HG02938 (cell line): ENCODE measurements at regions not wholly inside any gene's neighbourhood (a gene's known extent, or its start where the extent isn't known, plus 50 kb on each side); places are given as distances from the start of the nearest gene placed in this dataset.

ENCODE experiments used
- ATAC-seq: cut with Tn5 transposase; IDR thresholded peaks from one replicate; pipeline ENCODE4 v1.9.1; 2021; ENCODE audit warnings: mild to moderate bottlenecking, moderate library complexity; ENCODE audit not compliant: unreplicated experiment

DNA sequence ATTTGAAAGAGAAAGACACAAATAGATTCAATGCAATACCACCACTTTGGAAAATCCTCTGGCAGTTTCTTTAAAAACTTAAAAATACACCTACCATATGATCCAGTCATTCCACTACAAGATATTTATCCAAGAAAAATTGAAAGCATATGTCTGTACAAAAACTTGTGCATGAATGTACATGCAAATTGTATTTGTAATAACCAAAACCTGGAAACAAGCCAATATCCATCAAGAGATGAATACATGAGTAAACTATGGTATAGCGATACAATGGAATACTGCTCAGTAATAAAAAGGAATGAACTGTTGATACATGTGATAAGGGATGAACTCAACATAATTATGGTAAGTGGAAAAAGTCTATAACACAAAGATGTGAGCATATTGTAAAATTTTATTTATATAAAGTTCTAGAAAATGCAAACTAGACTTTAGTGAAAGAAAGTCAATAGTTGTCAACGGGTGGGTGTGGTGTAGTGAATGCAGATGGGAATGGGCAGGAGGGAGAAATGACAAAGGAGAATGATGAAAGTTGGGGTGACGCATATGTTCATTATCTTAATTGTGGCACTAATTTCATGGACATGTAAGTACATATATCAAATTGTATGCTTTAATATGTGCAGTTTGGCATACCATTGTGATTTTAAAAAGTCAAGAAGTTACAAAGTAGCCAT is 347.5 kb downstream of the SAMD5 start:
- ATAC-seq = no peak

DNA sequence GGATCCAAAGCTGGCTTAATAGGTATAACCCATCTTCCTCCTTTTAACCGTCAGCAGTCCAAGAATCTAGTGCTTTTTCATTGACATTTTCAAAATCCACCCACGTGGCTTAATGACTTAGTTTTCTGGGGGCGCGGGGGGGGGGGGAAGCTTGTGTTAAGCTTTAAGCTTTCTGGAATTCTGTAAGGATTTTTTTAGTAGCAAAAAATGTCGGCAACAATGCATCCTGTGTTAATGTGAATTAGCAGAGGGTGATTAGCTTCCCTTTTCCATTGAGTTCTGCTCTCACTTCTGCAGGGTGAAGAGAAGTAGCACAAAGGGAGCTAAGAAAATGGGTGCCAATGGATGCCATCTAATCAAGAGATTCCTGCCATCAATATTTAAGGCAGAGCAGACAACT is 348.2 kb downstream of the SAMD5 start:
- no peak for ATAC-seq

DNA sequence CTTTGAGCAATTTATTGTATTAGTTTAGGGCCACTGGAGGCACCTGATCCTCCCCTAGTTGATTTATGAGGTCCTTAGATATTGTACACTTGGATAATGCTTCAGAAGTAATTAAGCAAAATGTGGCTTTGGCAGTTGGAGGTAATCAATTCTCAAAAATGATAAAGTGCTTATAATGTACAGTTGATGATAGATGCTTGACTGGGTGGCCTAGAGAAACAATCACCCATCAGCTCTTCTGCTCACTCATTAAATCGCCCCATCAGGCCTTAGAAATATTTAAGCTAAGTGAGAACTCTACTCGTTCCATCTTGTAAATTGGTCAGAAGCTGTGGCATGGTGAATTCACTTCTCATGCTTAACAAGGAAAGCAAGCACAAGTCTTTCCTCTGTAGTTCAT is 349.9 kb downstream of the SAMD5 start:
- ATAC-seq = no peak

DNA sequence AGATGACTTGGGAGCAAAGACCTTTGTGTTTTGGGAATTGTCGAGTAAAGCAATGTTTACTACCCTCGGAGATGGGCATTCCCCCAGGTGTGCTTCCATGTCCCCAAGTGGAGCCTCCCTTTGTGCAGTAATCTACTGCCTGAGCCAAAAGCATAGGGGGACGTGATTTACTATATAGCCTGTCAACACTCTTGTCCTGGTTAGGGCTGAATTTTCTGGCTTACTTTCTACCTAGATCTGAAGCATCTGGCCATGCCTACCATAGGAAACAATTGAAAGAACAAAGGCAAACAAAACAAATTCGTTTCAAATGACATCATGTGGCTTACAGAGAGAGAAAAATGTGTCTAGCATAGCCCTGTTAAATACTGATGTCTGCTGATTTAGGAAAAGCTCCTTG is 350.6 kb downstream of the SAMD5 start:
- no peak for ATAC-seq

DNA sequence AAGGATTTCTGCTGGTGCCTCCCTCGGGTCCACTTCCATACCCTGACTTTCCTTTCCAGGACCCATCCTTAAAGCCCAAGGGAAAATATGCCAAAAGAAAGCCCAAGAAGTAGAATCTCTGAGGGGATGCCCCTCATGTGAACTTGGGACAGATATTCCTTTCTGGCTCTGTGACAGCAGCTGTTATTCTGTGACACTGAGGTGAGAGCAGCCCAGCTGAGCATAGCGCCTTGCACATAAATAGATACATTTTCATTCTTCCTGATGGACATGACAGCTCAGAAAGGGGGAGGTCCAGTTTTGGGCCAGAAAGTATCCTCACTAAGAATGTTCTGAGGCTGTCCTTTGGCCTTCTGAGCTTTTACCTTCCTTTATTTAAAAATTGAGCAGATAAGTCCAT is 353.2 kb downstream of the SAMD5 start:
- ATAC-seq = no peak

DNA sequence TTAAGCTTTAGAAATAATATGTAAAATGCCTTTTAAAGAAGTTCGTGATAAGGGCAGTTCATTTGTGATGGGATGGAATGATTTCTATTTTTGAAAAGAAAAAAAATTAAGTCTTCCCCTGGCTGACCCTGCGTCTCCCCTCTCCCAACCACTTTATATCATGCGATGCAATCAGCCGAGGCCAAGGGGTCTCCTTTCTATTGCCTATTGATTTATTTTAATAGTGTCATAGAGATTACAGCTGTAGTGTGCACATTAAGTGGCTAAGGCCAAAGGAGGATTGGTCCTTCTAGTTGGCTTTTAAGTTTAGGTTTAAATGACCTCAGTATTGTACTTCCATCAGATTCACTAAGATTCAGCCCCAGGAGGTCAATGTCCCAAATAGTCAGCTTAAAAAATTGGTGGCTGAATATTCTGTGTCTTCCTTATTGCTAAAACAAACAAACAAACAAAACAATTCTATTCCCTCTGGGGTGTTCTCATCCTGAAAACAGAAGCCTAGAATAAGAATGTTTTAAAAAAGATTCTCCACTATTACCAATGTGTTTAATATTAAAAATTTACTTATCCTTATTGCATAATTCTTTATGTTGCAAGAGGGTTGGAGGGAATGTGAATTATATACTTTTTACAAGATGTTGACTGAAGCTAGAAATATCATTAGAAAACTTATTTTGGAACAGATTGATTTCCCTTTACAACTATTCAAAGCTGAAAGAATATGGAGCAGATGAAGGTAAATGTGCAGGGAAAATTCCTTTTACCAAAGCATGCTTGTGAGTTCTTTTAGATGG is 359.1 kb downstream of the SAMD5 start:
- no peak for ATAC-seq

DNA sequence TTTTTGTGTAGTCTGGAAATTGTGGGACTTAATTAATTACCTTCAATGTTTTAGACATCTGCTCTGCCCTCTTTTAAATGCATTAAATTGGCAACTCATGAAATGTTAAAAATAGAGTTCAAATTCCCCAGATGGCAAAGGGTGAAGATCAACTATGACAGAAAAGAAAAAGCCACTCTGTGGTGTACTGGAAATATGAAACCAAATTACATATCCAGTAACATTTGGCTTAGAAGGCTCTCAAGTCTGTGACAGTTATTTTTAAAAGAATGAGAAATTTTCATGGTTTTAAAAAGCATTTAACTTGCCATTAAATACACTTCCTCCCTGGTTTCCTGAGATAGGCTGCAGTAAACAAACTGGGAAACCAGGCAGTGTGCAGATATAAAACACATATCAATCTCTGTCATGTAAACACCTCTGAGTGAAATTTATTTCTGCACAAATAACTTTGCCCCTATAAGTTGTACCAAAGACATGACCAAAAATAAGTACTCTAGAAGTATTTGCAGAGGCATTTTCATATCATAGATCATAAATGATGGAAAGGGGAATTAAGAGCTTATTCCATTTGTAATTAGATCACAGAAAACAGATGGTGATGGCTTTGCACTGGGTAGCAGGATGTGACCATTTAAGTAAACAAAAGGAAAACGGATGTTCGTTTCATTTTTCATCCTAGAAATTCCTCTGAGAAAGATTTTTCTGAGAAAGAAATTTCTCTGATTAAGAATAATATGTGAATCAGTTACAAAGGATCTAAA is 360.1 kb downstream of the SAMD5 start:
- ATAC-seq = no peak

DNA sequence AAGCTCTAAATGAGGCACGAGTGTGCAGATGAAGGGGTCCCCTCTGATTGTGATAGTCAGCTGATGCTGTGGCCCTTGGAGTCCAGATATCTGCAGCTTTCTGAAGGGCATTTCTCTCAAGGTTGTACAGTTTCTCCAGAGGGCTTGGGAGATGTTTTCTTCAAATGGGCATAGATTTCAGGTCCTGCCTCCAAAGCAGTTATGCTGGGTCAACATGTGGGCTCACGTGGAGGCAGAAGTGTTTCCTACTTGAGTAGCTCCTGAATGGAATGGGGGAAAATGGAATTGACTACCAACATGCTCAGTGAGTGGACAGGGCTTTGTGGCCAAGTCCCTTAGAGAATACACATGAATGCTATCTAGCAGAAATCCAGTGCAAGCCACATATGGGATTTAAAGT is 360.7 kb downstream of the SAMD5 start:
- ATAC-seq = no peak

DNA sequence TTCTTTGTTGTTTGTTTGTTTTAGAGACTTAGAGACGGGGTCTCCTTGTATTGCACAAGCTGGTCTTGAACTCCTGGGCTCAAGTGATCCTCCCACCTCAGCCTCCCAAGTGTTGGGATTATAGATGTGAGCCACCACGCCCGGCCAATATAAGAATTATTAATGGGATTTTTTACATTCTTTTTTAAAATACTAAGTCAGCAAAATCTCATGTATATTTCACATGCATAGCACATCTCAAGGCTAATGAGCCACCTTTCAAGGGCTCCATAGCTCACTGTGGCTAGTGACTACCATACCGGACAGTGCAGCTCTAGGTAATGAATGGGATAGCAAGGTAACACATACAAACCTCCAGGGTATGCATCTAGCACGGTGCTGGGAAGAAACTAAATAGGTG is 361.4 kb downstream of the SAMD5 start:
- ATAC-seq = no peak

DNA sequence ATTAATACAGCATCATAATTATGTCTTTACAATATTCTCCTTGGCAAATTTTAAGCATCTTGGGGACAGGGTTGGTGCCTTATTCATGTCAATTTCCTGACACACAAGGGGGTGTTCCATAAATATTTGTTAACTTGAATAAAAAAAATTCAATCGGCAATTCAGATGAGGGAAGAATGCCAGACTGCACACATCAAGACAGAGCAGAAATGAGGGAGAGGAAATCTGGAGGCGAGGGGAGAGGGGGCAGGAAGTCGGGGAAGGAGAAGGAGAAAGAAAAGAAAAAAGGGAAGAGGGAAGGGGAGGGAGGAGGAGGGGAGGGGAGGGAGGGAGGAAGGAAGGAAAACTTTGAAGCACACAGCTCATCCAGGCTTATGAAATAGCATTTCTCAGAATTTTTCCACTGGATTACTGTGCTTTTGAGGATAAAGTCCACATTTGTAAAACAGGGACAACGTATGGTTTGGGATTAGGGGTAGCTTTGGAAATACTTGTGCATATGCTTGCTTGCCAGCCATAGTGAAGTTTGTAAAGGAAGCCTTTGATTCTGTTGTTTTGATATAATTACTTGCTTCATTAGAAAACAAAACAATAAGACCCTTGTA is 362.1 kb downstream of the SAMD5 start:
- no peak for ATAC-seq

DNA sequence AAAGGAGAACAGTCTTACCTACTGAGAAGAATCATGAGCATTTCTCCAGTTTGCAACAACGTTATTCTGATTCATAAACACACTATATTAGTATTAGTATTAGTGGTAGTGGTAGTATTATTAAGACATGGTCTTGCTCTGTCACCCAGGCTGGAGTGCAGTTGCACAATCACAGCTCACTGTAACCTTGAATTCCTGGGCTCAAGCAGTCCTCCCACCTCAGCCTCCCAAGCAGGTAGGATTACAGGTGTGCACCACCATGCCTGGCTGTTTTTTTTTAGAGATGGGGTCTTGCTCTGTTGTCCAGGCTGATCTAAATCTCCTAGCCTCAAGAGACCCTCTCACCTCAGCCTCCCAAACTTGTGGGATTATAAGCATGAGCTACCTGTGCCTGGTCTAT is 363.5 kb downstream of the SAMD5 start:
- ATAC-seq = no peak

DNA sequence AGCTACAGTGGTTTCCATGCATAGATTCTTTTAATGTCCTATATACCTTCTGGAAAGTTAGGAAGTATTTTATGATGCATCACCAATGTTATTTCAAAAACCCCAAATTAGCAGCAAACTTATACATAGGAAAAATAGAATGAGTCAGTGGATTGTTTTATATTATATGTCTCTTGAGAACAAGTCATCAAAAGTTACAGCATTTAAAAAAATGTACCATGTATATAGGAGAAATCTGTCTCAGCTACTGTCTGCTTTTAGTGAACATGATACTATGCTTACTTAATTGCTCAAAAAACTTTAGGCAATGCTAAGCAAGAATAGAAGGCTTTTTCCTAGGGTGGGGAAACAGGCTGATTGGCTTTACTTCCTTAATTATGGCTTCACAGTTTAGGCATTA is 365.3 kb downstream of the SAMD5 start:
- ATAC-seq = no peak

DNA sequence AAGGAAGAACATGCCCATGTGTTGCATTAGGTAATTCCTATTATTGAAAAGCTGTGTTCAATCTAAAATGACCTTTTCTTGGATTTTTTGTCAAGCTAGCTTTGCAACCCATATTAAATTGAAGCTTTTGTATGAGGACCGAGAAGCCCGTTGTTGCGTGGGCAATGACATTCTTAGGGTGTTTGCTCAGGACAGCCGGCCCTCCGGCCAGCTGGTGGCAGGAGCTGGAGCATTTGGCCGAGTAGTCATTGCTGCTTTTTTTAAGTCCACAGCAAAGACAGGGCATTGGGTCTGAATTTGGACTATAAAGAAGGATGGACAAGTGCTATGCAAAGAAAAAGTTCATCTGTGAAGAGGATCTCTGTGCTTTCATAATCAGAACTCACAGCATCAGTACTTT is 365.8 kb downstream of the SAMD5 start:
- ATAC-seq = no peak

DNA sequence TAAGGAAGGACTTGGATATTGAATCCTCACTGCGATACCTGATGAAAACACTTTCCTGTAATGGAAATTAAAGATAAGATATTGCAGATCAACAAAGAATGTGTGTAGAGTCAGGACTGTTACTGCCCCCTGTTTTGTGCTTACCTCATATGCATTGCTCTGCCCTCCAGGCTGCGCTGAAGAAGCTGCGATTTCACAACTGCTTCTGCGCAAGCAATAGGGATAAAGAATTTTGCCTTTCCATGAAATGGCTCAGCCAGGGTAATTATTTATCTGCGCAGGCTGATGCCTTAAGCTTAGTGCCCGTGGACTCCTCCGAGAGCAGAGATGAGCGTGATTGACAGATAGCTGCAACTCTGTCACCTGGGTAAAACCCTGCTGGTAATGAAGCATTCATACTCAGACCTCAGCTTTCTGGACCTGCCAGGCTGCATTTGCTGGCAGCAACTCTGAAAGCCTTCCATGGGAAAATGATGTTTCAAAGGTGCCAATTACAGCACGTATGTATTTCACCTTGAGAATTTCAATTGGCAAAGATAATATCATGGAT is 370.6 kb downstream of the SAMD5 start:
- ATAC-seq = no peak

DNA sequence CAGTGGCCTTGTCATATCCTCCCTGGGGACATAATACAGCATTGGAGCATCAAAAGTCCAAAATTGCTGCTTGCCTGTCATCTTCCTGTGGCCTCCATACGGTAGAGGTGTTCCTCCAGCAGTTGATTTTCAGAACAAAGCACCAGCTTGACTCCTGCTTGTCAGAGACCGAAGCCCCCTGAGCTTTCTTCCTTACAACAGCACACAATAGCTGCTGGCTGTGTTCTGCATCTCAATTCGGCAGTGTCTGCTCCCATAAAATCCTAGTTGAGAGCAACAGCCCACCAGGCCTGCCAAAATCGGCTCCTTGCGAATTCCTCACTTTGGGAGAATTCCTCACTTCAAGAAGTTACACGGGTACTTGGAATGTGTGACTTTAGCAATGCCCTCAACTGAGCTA is 372.9 kb downstream of the SAMD5 start:
- no peak for ATAC-seq

DNA sequence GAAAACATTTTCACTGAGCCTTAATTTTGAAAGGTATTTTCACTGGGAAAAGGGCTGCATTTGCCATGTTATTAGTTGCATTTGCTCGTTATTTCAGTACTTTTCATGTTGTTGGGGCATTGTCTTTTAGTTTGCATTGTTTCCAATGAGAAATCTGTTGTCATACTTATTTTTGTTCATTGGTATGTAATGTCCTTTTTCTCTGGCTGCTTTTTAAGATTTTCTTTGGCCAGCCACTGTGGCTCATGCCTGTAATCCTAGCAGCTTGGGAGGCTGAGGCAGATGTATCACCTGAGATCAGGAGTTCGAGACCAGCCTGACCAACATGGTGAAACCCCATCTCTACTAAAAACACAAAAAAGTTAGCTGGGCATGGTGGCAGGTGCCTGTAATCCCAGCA is 379.9 kb downstream of the SAMD5 start:
- no peak for ATAC-seq

DNA sequence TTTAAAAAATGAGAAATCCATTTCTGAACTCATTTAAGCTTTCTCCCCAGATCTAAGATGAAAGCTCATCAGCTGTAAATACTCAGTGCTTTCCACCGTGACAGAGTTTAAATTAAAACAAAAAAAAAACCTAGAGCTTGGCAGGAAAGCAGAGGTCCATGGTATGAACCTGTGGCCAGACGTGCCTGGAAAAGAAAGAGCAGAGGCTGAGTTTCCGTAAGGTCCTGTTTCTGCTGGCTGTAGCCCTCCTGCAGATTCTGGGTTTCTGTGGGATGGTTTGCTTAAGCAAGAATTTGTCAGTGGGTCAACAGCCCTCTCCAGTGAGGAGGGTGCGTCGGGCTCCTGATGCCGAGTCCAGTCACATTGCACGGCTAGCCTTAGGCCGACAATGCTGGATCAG is 383.2 kb downstream of the SAMD5 start:
- ATAC-seq = no peak

DNA sequence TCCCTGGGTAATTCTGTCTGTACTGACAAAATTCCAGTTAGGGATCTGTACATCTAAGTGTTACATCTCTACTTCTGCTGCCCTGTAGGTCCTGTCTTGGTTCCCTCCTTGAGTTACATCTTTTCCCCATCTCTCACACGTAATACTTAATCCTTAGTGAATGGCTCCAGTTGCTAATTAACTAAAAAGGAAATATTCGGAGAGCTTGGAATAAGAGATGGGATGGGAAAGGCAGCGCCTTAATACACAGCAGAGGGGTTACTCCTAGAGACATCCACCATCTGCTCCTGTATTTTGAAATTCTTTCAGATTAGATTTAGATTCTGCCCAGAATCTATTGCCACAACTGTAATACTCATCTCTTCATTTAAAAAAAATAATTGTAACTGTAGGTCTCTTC is 384.0 kb downstream of the SAMD5 start:
- no peak for ATAC-seq

DNA sequence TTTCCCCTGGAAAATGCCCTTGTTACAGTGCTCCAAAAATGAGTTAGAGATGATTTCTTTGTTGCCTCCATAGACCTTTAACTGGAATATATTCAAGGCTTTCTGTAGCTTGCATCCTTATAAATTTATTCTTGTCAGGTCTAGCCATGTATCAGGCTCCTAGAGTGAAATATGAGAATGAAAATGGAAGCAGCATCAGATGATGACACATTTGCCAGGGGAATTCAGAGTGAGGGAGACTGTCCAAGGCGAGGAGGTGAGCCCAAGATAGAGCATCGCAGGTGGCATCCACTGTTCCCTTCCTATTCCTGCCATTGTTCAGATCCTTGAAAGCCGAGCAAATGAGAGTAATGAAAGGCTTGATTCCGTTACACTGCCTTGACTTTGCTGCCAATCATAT is 386.8 kb downstream of the SAMD5 start:
- no peak for ATAC-seq

DNA sequence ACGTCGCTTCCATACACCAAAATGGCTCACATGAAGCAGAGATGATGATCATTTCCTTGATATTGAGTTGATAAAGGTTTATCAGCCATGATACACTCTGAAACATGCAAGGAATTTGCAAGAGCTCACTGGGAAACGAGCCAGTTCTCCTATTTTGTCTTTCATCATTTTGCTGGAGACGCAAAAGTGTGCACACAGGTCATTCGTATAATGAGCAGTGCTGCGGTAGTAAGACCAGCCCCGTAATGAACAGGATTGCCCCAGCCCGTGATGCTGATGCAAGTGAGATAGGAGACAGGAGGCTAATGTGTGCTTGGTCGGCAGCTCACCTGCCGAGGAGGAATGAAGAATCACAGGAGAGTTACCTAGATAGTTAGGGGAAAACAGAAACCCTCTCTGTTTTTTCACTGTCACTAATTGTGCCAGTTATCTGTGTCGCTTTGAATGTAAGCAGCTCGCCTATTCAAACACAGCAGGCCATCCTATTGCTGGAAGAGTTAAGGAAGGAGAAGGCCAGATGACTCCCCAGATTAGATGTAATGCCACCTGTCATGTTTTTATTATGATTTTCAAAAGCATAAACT is 391.8 kb downstream of the SAMD5 start:
- ATAC-seq = no peak

DNA sequence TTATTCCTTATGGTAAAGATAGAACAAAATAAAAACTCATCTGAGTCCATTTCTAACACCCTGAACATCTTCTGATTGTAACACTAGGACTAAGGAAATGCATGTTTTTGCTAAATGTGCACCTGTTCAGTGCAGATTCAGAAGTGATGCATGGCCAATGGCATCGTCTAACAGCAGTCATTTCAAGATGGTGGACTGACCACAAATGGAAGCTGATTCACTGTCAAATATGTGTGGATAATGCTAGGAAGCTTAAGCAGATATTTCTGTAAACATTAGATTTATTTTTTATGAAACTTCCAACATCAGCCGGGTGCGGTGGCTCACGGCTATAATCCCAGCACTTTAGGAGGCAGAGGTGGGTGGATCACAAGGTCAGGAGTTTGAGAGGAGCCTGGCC is 394.8 kb downstream of the SAMD5 start:
- no peak for ATAC-seq
